ENCODE measurements at regions not wholly inside any gene's neighbourhood (a gene's known extent, or its start where the extent isn't known, plus 50 kb on each side); places are given as distances from the start of the nearest gene placed in this dataset.
"Not testable (repeated sequence)": the region's sequence is repeated elsewhere in the genome, so short reads cannot be mapped to it uniquely, and the experiment has no call there.

DNA sequence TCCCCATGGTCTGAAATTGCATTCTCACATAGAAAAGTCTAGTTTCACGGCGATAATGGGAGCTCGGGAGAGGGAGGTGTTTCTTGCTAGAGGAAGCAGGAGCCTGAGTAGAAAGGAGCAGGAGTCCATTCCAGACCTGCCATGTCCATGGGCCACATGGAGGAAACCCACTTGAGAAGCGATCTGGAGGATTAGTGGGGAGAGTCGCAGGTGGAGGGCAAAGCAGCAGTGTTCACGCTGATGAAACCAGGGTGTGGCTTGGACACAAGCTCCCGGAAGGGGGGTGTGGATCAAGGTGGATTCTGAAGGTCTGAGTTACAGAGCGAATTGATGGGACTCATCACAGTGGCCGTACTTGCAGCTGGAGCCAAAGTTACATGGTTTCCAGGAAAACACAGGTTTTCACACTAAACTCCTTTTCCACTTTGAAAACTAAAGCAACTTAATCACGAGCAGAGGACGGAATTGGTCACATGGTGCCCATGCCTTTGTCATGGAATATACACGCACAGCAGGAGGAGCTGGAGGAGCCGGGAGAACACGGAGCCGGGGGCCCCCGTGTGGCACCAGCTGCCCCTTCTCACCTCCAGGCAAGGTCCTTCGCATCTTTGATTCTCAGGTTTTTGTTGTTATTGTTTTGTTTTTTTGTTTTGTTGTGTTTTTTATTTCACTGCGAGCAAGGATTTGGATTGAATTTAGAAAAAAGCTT is 255.1 kb upstream of the MYT1L start:
- intact Hi-C loops (cut with DNase I, micrococcal nuclease), result no loop called here

DNA sequence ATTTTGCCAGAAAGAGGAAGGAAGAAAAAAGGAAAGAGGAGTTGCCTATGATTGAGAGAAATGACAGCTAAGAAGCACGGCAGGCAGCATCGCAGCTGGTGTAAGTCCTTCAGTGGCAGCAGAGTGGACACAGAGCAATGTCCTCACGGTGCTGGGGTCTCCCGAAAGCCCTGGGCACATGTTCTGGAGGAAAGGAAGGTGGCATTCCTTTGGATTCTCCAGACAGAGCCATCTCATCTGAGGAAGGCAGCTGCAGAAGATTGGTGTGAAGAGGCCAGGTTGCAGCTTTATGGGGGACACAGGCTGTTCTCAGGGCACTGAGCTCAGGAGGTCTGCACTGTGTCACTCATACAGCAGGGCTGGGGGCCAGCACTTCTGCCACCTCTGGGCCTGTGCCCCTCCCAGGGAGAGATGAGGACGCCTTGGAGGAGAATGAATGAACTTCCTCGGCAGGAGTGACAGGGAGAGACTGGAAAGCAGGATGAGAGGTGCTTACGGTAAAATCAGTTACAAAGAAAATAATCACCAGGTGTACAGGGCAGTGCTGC is 252.0 kb upstream of the MYT1L start:
- intact Hi-C loops (cut with DNase I, micrococcal nuclease), result no loop called here
- DNase-seq, result no peak
- no peak overlapping the region for H3K4me3 ChIP-seq
- no peak for ATAC-seq
- no peaks in the 10 kb centered on the region for H3K4me1 ChIP-seq (ENCODE audit: low read depth)
- peaks cover 20% of the 10 kb centered on the region for H3K9me3 ChIP-seq
- H3K36me3 ChIP-seq (ENCODE audit: low read depth), result no peaks in the 10 kb centered on the region
- TF ChIP-seq, protein P1, sequence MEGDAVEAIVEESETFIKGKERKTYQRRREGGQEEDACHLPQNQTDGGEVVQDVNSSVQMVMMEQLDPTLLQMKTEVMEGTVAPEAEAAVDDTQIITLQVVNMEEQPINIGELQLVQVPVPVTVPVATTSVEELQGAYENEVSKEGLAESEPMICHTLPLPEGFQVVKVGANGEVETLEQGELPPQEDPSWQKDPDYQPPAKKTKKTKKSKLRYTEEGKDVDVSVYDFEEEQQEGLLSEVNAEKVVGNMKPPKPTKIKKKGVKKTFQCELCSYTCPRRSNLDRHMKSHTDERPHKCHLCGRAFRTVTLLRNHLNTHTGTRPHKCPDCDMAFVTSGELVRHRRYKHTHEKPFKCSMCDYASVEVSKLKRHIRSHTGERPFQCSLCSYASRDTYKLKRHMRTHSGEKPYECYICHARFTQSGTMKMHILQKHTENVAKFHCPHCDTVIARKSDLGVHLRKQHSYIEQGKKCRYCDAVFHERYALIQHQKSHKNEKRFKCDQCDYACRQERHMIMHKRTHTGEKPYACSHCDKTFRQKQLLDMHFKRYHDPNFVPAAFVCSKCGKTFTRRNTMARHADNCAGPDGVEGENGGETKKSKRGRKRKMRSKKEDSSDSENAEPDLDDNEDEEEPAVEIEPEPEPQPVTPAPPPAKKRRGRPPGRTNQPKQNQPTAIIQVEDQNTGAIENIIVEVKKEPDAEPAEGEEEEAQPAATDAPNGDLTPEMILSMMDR (IDR thresholded peaks at IDR 0.05), result no peak

More for the DNA sequence above, 255.1 kb upstream of the MYT1L start:
- H3K4me1 ChIP-seq (ENCODE audit: low read depth), result no peaks in the 10 kb centered on the region
- DNase-seq (no peak), ATAC-seq (no peak)
- peaks cover 27% of the 10 kb centered on the region for H3K9me3 ChIP-seq
- H3K4me3 ChIP-seq, result no peak overlapping the region
- no peaks in the 10 kb centered on the region for H3K36me3 ChIP-seq (ENCODE audit: low read depth)
- TF ChIP-seq, protein P1 (IDR thresholded peaks at IDR 0.05), result no peak

DNA sequence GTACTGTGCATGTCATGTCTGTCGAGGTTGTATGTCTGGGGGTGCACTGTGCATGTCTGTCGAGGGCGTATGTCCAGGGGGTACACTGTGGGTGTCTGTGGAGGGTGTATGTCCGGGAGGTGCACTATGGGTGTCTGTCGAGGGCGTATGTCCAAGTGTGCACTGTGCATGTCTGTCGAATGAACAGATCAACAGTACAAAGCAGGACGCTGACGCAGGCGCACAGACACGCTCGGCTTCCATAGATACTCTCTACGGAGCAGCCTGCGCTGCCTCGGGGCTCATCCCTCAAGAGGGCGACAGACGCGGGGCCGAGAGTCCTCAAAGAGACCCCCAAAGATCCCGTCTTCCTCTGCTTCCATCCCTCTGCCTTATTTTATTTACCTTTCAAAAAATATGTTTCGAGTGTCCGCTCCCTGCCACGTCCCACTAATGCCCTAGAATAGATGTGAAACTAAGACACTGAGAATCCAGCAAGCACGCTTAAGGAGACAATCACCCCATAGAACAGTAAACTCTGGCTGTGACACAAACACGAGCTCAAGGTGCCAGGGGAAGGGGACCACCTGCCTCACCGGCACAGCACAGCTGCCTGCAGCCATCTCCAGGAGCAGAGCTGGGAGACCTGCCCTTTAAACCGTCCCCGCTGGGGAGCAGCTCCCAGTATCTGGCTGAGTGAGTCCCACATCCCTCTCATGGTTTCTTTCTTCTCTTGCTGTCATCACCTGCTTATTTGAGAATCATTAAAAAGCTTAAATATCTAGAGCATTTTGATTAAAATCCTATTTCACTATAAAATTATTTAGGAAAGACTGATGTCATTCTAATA is 250.5 kb upstream of the MYT1L start:
- Histone ChIP-seq H3K4me3 (no peak overlapping the region), H3K4me1 (ENCODE audit: low read depth) (no peaks in the 10 kb centered on the region), H3K36me3 (ENCODE audit: low read depth) (no peaks in the 10 kb centered on the region), H3K9me3 (peaks cover 17% of the 10 kb centered on the region)
- DNase-seq (no peak), ATAC-seq (no peak)
- TF ChIP-seq, protein P1 (IDR thresholded peaks at IDR 0.05), result no peak
- intact Hi-C loops (cut with DNase I, micrococcal nuclease), result no loop called here

DNA sequence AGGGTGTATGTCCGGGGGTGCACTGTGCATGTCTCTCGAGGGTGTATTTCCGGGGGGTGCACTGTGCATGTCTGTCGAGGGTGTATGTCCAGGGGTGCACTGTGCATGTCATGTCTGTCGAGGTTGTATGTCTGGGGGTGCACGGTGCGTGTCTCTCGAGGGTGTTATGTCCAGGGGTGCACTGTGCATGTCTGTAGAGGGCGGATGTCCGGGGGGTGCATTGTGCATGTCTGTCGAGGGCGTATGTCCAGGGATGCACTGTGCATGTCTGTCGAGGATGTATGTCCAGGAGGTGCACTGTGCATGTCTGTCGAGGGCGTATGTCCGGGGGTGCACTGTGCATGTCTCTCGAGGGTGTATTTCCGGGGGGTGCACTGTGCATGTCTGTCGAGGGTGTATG is 249.8 kb upstream of the MYT1L start:
- H3K4me3 ChIP-seq; intact Hi-C loops (cut with DNase I, micrococcal nuclease); ATAC-seq; H3K36me3 ChIP-seq (ENCODE audit: low read depth); DNase-seq; H3K4me1 ChIP-seq (ENCODE audit: low read depth): not testable (repeated sequence)
- peaks cover 17% of the 10 kb centered on the region for H3K9me3 ChIP-seq

DNA sequence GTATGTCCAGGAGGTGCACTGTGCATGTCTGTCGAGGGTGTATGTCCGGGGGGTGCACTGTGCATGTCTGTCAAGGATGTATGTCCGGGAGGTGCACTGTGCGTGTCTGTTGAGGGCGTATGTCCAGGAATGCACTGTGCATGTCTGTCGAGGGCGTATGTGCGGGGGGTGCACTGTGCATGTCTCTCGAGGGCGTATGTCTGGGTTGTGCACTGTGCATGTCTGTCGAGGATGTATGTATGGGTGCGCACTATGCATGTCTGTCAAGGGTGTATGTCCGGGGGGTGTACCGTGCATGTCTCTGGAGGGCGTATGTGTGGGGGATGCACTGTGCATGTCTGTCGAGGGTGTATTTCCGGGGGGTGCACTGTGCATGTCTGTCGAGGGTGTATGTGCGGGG is 249.3 kb upstream of the MYT1L start:
- ATAC-seq, result no peak
- TF ChIP-seq, protein P1 (IDR thresholded peaks at IDR 0.05), result no peak
- Histone ChIP-seq H3K36me3 (ENCODE audit: low read depth) (no peaks in the 10 kb centered on the region), H3K4me1 (ENCODE audit: low read depth) (no peaks in the 10 kb centered on the region), H3K4me3 (no peak overlapping the region), H3K9me3 (peaks cover 17% of the 10 kb centered on the region)
- no peak for DNase-seq
- intact Hi-C loops (cut with DNase I, micrococcal nuclease), result no loop called here

DNA sequence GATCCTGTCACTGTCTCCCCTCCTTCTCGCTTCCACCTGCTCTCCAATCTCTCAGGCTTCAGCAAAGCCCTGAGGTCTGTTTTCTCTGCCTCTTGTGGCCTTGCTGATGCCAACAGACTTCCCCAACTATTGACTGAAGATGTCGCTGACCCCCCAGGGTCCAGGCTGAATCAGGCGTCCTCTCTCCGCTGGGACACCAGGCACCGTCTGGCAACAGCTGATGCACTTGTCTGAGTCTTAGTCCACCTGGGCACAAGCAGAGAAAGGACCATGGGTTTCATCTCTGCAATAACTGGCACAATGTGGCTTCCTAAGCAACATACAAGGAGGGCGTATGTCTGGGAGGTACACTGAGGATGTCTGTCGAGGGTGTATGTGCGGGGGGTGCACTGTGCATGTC is 248.7 kb upstream of the MYT1L start:
- intact Hi-C loops (cut with DNase I, micrococcal nuclease), result no loop called here
- ATAC-seq (no peak), DNase-seq (no peak)
- TF ChIP-seq, protein P1 (IDR thresholded peaks at IDR 0.05), result no peak
- H3K36me3 ChIP-seq (ENCODE audit: low read depth), result no peaks in the 10 kb centered on the region
- H3K9me3 ChIP-seq, result peaks cover 16% of the 10 kb centered on the region
- H3K4me3 ChIP-seq, result no peak overlapping the region
- no peaks in the 10 kb centered on the region for H3K4me1 ChIP-seq (ENCODE audit: low read depth)

Data from mucosa of descending colon (tissue), 3 donors.